ENCODE measurements at regions not wholly inside any gene's neighbourhood (a gene's known extent, or its start where the extent isn't known, plus 50 kb on each side); places are given as distances from the start of the nearest gene placed in this dataset.

GRCh38 chr2:34570266-34570872 lies 971.3 kb upstream of the FAM98A start:
- DNase-seq (ENCODE audit: insufficient read length) = no peak
- TF ChIP-seq POLR2A (IDR thresholded peaks at IDR 0.05; ENCODE audit: low read depth, low read length) (no peak), POLR2AphosphoS5 (IDR thresholded peaks at IDR 0.05; ENCODE audit: low read depth, low read length) (no peak), TAF1 (IDR thresholded peaks at IDR 0.05; ENCODE audit: borderline replicate concordance, low read depth, low read length) (no peak)
- no peak for FAIRE-seq

GRCh38 chr2:34567128-34567527 lies 968.0 kb upstream of the FAM98A start:
- TF ChIP-seq POLR2A (IDR thresholded peaks at IDR 0.05; ENCODE audit: low read depth, low read length) (no peak), POLR2AphosphoS5 (IDR thresholded peaks at IDR 0.05; ENCODE audit: low read depth, low read length) (no peak), TAF1 (IDR thresholded peaks at IDR 0.05; ENCODE audit: borderline replicate concordance, low read depth, low read length) (no peak)
- FAIRE-seq = no peak
- no peak for DNase-seq (ENCODE audit: insufficient read length)

GRCh38 chr2:34552337-34552736 lies 953.2 kb upstream of the FAM98A start:
- FAIRE-seq (no peak), DNase-seq (ENCODE audit: insufficient read length) (no peak)
- no peak for TF ChIP-seq POLR2AphosphoS5 (IDR thresholded peaks at IDR 0.05; ENCODE audit: low read depth, low read length)
- TF ChIP-seq TAF1 (IDR thresholded peaks at IDR 0.05; ENCODE audit: borderline replicate concordance, low read depth, low read length) = no peak
- TF ChIP-seq POLR2A (IDR thresholded peaks at IDR 0.05; ENCODE audit: low read depth, low read length) = no peak

- no peak for TF ChIP-seq TAF1 (IDR thresholded peaks at IDR 0.05; ENCODE audit: borderline replicate concordance, low read depth, low read length)
- no peak for TF ChIP-seq POLR2AphosphoS5 (IDR thresholded peaks at IDR 0.05; ENCODE audit: low read depth, low read length)
- TF ChIP-seq POLR2A (IDR thresholded peaks at IDR 0.05; ENCODE audit: low read depth, low read length) = no peak
- DNase-seq (ENCODE audit: insufficient read length) = no peak
- FAIRE-seq = no peak
Observed at GRCh38 chr2:34549710-34550345, 950.7 kb upstream of the FAM98A start.

GRCh38 chr2:34547900-34548299 lies 948.8 kb upstream of the FAM98A start:
- no peak for TF ChIP-seq TAF1 (IDR thresholded peaks at IDR 0.05; ENCODE audit: borderline replicate concordance, low read depth, low read length)
- TF ChIP-seq POLR2AphosphoS5 (IDR thresholded peaks at IDR 0.05; ENCODE audit: low read depth, low read length) = no peak
- no peak for TF ChIP-seq POLR2A (IDR thresholded peaks at IDR 0.05; ENCODE audit: low read depth, low read length)
- FAIRE-seq = no peak
- DNase-seq (ENCODE audit: insufficient read length) = no peak

GRCh38 chr2:34547340-34547739 lies 948.2 kb upstream of the FAM98A start:
- TF ChIP-seq POLR2AphosphoS5 (IDR thresholded peaks at IDR 0.05; ENCODE audit: low read depth, low read length) = no peak
- no peak for TF ChIP-seq TAF1 (IDR thresholded peaks at IDR 0.05; ENCODE audit: borderline replicate concordance, low read depth, low read length)
- no peak for TF ChIP-seq POLR2A (IDR thresholded peaks at IDR 0.05; ENCODE audit: low read depth, low read length)
- DNase-seq (ENCODE audit: insufficient read length) (no peak), FAIRE-seq (no peak)

GRCh38 chr2:34545486-34546136 lies 946.5 kb upstream of the FAM98A start:
- FAIRE-seq = no peak

GRCh38 chr2:34534761-34535160 lies 935.7 kb upstream of the FAM98A start:
- no peak for DNase-seq (ENCODE audit: insufficient read length)

More at GRCh38 chr2:34545486-34546136, 946.5 kb upstream of the FAM98A start:
- DNase-seq (ENCODE audit: insufficient read length) = no peak
- TF ChIP-seq POLR2A (IDR thresholded peaks at IDR 0.05; ENCODE audit: low read depth, low read length) = no peak
- TF ChIP-seq POLR2AphosphoS5 (IDR thresholded peaks at IDR 0.05; ENCODE audit: low read depth, low read length) = no peak
- no peak for TF ChIP-seq TAF1 (IDR thresholded peaks at IDR 0.05; ENCODE audit: borderline replicate concordance, low read depth, low read length)

GRCh38 chr2:34534341-34534740 lies 935.2 kb upstream of the FAM98A start:
- TF ChIP-seq POLR2AphosphoS5 (IDR thresholded peaks at IDR 0.05; ENCODE audit: low read depth, low read length) (no peak), POLR2A (IDR thresholded peaks at IDR 0.05; ENCODE audit: low read depth, low read length) (no peak), TAF1 (IDR thresholded peaks at IDR 0.05; ENCODE audit: borderline replicate concordance, low read depth, low read length) (no peak)
- DNase-seq (ENCODE audit: insufficient read length) (no peak), FAIRE-seq (no peak)

More at GRCh38 chr2:34534761-34535160, 935.7 kb upstream of the FAM98A start:
- no peak for FAIRE-seq
- TF ChIP-seq POLR2A (IDR thresholded peaks at IDR 0.05; ENCODE audit: low read depth, low read length) (no peak), TAF1 (IDR thresholded peaks at IDR 0.05; ENCODE audit: borderline replicate concordance, low read depth, low read length) (no peak), POLR2AphosphoS5 (IDR thresholded peaks at IDR 0.05; ENCODE audit: low read depth, low read length) (no peak)

GRCh38 chr2:34533585-34534183 lies 934.6 kb upstream of the FAM98A start:
- DNase-seq (ENCODE audit: insufficient read length) = no peak
- TF ChIP-seq POLR2A (IDR thresholded peaks at IDR 0.05; ENCODE audit: low read depth, low read length) (no peak), TAF1 (IDR thresholded peaks at IDR 0.05; ENCODE audit: borderline replicate concordance, low read depth, low read length) (no peak), POLR2AphosphoS5 (IDR thresholded peaks at IDR 0.05; ENCODE audit: low read depth, low read length) (no peak)
- no peak for FAIRE-seq

GRCh38 chr2:34529965-34530364 lies 930.9 kb upstream of the FAM98A start:
- FAIRE-seq = no peak
- DNase-seq (ENCODE audit: insufficient read length) = no peak
- TF ChIP-seq POLR2AphosphoS5 (IDR thresholded peaks at IDR 0.05; ENCODE audit: low read depth, low read length) = no peak
- no peak for TF ChIP-seq POLR2A (IDR thresholded peaks at IDR 0.05; ENCODE audit: low read depth, low read length)
- TF ChIP-seq TAF1 (IDR thresholded peaks at IDR 0.05; ENCODE audit: borderline replicate concordance, low read depth, low read length) = no peak
